Trophoblast cell (in vitro differentiated cells and primary cell): ENCODE measurements at regions not wholly inside any gene's neighbourhood (a gene's known extent, or its start where the extent isn't known, plus 50 kb on each side); places are given as distances from the start of the nearest gene placed in this dataset.
"Not testable (repeated sequence)": the region's sequence is repeated elsewhere in the genome, so short reads cannot be mapped to it uniquely, and the experiment has no call there.

Experiments
- DNase-seq, 2 donors: peaks; one replicate each; pipeline ENCODE4 v3.0.0-alpha.2; 2016
- H2AFZ ChIP-seq: 2 replicates; pipeline ENCODE4 v1.6.1; 2013; ENCODE audit warnings: low read length, moderate library complexity, mild to moderate bottlenecking; ENCODE audit not compliant: insufficient read depth, poor library complexity
- H2AK5ac ChIP-seq: 2 replicates; pipeline ENCODE4 v1.6.1; 2013; ENCODE audit warnings: mild to moderate bottlenecking, low read length
- H2BK120ac ChIP-seq: 2 replicates; pipeline ENCODE4 v1.6.1; 2013; ENCODE audit warnings: low read length, mild to moderate bottlenecking, moderate library complexity; ENCODE audit not compliant: insufficient read depth, poor library complexity
- H2BK12ac ChIP-seq: 2 replicates; pipeline ENCODE4 v1.6.1; 2013; ENCODE audit warnings: mild to moderate bottlenecking, low read length, moderate library complexity
- H2BK5ac ChIP-seq: 2 replicates; pipeline ENCODE4 v1.6.1; 2013; ENCODE audit warnings: low read length, low read depth, moderate library complexity, mild to moderate bottlenecking; ENCODE audit not compliant: poor library complexity
- H3K14ac ChIP-seq: 2 replicates; pipeline ENCODE4 v1.6.1; 2013; ENCODE audit warnings: mild to moderate bottlenecking, low read length
- H3K18ac ChIP-seq: 2 replicates; pipeline ENCODE4 v1.6.1; 2013; ENCODE audit warnings: mild to moderate bottlenecking, low read length
- H3K23ac ChIP-seq: 2 replicates; pipeline ENCODE4 v1.6.1; 2013; ENCODE audit warnings: low read length
- H3K27ac ChIP-seq: 2 replicates; pipeline ENCODE4 v1.5.1; 2013; ENCODE audit warnings: low read depth, mild to moderate bottlenecking, inconsistent platforms, low read length, moderate library complexity
- H3K27me3 ChIP-seq: 2 replicates; pipeline ENCODE4 v1.6.1; 2013; ENCODE audit warnings: inconsistent platforms, mild to moderate bottlenecking, low read length, moderate library complexity; ENCODE audit not compliant: insufficient read depth
- H3K36me3 ChIP-seq, 2 experiments: 1 replicate in 1 of 2; 2 replicates in 1 of 2; pipeline ENCODE4 v1.6.1; 2013; ENCODE audit warnings: low read length in 2 of 2, mild to moderate bottlenecking in 2 of 2, moderate library complexity in 1 of 2; ENCODE audit not compliant: insufficient read depth in 2 of 2, control insufficient read depth in 1 of 2
- H3K4ac ChIP-seq: 2 replicates; pipeline ENCODE4 v1.6.1; 2013; ENCODE audit warnings: low read depth, mild to moderate bottlenecking, low read length, moderate library complexity
- H3K4me1 ChIP-seq, 2 experiments: 1 replicate in 1 of 2; 2 replicates in 1 of 2; pipeline ENCODE4 v1.6.1; 2013; ENCODE audit warnings: low read length in 2 of 2, mild to moderate bottlenecking in 2 of 2, moderate library complexity in 1 of 2; ENCODE audit not compliant: insufficient read depth in 2 of 2, control insufficient read depth in 1 of 2
- H3K4me2 ChIP-seq: 2 replicates; pipeline ENCODE4 v1.6.1; 2013; ENCODE audit warnings: inconsistent platforms, mild to moderate bottlenecking, low read length, moderate library complexity
- H3K4me3 ChIP-seq: 2 replicates; pipeline ENCODE4 v1.5.1; 2013; ENCODE audit warnings: mild to moderate bottlenecking, low read depth, low read length, inconsistent platforms
- H3K79me1 ChIP-seq: one replicate; pipeline ENCODE4 v1.6.1; 2013; ENCODE audit warnings: low read length
- H3K79me2 ChIP-seq: 2 replicates; pipeline ENCODE4 v1.6.1; 2013; ENCODE audit warnings: low read length, mild to moderate bottlenecking; ENCODE audit not compliant: control insufficient read depth, insufficient read depth, poor library complexity
- H3K9ac ChIP-seq: 2 replicates; pipeline ENCODE4 v1.6.1; 2013; ENCODE audit warnings: mild to moderate bottlenecking, low read length
- H3K9me3 ChIP-seq: 2 replicates; pipeline ENCODE4 v1.6.1; 2013; ENCODE audit warnings: low read depth, mild to moderate bottlenecking, control low read depth, inconsistent platforms, low read length; ENCODE audit not compliant: insufficient read depth
- H4K12ac ChIP-seq: 2 replicates; pipeline ENCODE4 v1.6.1; 2013; ENCODE audit warnings: low read depth, mild to moderate bottlenecking, low read length, moderate library complexity
- H4K8ac ChIP-seq: 2 replicates; pipeline ENCODE4 v1.6.1; 2013; ENCODE audit warnings: low read depth, mild to moderate bottlenecking, low read length, moderate library complexity
- H4K91ac ChIP-seq: one replicate; pipeline ENCODE4 v1.6.1; 2013; ENCODE audit warnings: low read depth, mild to moderate bottlenecking, low read length, moderate library complexity
- WGBS: extraction: QIAGEN DNeasy Blood & Tissue Kit; methylation state at CpG from one replicate; pipeline ENCODE4 v1.1.7; 2013; ENCODE audit warnings: missing lambda C conversion rate; ENCODE audit not compliant: insufficient read length, insufficient coverage; ENCODE audit errors: extremely low coverage; 5-methylcytosine and 5-hydroxymethylcytosine counted together

GRCh38 chr4:117135634-117136354 is 50.4 kb upstream of the TRAM1L1 start:
- H4K91ac ChIP-seq = peak overlapping the region; percentile 51
- H3K9me3 ChIP-seq = no peaks in the 10 kb centered on the region

GRCh38 chr4:117137145-117137544 is 51.8 kb upstream of the TRAM1L1 start:
- H3K9ac ChIP-seq = no peak overlapping the region
- peak; percentile 53 to 71 for DNase-seq
- WGBS = no CpG with 5 or more reads among the region's 2 CpGs

More at GRCh38 chr4:117135634-117136354, 50.4 kb upstream of the TRAM1L1 start:
- H2BK120ac ChIP-seq = no peak overlapping the region
- H3K36me3 ChIP-seq = no peaks in the 10 kb centered on the region
- H3K79me1 ChIP-seq = peaks cover 3% of the 10 kb centered on the region
- H3K18ac ChIP-seq = peak overlapping the region; percentile 79
- no peaks in the 10 kb centered on the region for H3K79me2 ChIP-seq
- H2BK12ac ChIP-seq = peak overlapping the region; percentile 89
- peak overlapping the region; percentile 59 for H3K27ac ChIP-seq
- no peak overlapping the region for H4K12ac ChIP-seq
- no peak overlapping the region for H3K9ac ChIP-seq
- peak; percentile 49 to 84 for DNase-seq
- peaks cover 6 to 7% of the 10 kb centered on the region in 2 experiments for H3K4me1 ChIP-seq
- peak overlapping the region; percentile 52 for H2AK5ac ChIP-seq
- H3K23ac ChIP-seq = no peak overlapping the region
- H3K4me3 ChIP-seq = no peak overlapping the region
- no peak overlapping the region for H4K8ac ChIP-seq
- no peak overlapping the region for H3K4me2 ChIP-seq
- no peak overlapping the region for H3K4ac ChIP-seq
- no peaks in the 10 kb centered on the region for H3K27me3 ChIP-seq
- peak overlapping the region; percentile 54 for H2BK5ac ChIP-seq
- peak overlapping the region; percentile 62 for H3K14ac ChIP-seq
- no peak overlapping the region for H2AFZ ChIP-seq

GRCh38 chr4:117138732-117139131 is 53.4 kb upstream of the TRAM1L1 start:
- not testable (repeated sequence) for H2BK5ac ChIP-seq, H3K9ac ChIP-seq, H3K4me3 ChIP-seq, H4K12ac ChIP-seq, H2BK12ac ChIP-seq, H3K4me2 ChIP-seq, H3K79me1 ChIP-seq, H3K4ac ChIP-seq, H3K79me2 ChIP-seq, H4K8ac ChIP-seq, H3K23ac ChIP-seq, H2AK5ac ChIP-seq, H3K9me3 ChIP-seq, H3K4me1 ChIP-seq, DNase-seq, H3K14ac ChIP-seq, H3K36me3 ChIP-seq, H3K27me3 ChIP-seq, H4K91ac ChIP-seq, H3K27ac ChIP-seq, H2BK120ac ChIP-seq, H3K18ac ChIP-seq, H2AFZ ChIP-seq
- no CpG with 5 or more reads among the region's 3 CpGs for WGBS

More at GRCh38 chr4:117137145-117137544, 51.8 kb upstream of the TRAM1L1 start:
- Histone ChIP-seq H4K91ac (no peak overlapping the region), H3K14ac (no peak overlapping the region), H3K27me3 (no peaks in the 10 kb centered on the region), H3K23ac (no peak overlapping the region), H3K36me3 (no peaks in the 10 kb centered on the region), H3K4ac (no peak overlapping the region), H3K27ac (no peak overlapping the region), H3K18ac (no peak overlapping the region), H4K8ac (no peak overlapping the region), H3K4me3 (no peak overlapping the region), H2BK5ac (no peak overlapping the region), H2AFZ (no peak overlapping the region), H3K79me1 (peaks cover 3% of the 10 kb centered on the region), H3K4me2 (no peak overlapping the region), H2BK12ac (no peak overlapping the region), H2BK120ac (no peak overlapping the region), H3K9me3 (no peaks in the 10 kb centered on the region), H3K79me2 (no peaks in the 10 kb centered on the region), H2AK5ac (no peak overlapping the region), H3K4me1 (peaks cover 6 to 7% of the 10 kb centered on the region in 2 experiments), H4K12ac (no peak overlapping the region)

- no peak for DNase-seq
- H3K79me1 ChIP-seq = no peaks in the 10 kb centered on the region
- no peak overlapping the region for H2BK12ac ChIP-seq
- peaks cover 5% of the 10 kb centered on the region for H3K9me3 ChIP-seq
- no peaks in the 10 kb centered on the region for H3K79me2 ChIP-seq
- H4K8ac ChIP-seq = no peak overlapping the region
- WGBS = no CpG with 5 or more reads among the region's 6 CpGs
- H2BK5ac ChIP-seq = no peak overlapping the region
- no peaks in the 10 kb centered on the region for H3K36me3 ChIP-seq
- H3K18ac ChIP-seq = no peak overlapping the region
- no peak overlapping the region for H2BK120ac ChIP-seq
- no peak overlapping the region for H3K4ac ChIP-seq
- H3K27ac ChIP-seq = no peak overlapping the region
- H2AK5ac ChIP-seq = no peak overlapping the region
- no peak overlapping the region for H2AFZ ChIP-seq
- H3K14ac ChIP-seq = no peak overlapping the region
- H3K23ac ChIP-seq = no peak overlapping the region
- no peaks in the 10 kb centered on the region for H3K27me3 ChIP-seq
- no peak overlapping the region for H4K91ac ChIP-seq
- no peak overlapping the region for H3K4me3 ChIP-seq
- H3K4me2 ChIP-seq = no peak overlapping the region
- H3K4me1 ChIP-seq = no peaks in the 10 kb centered on the region
- no peak overlapping the region for H4K12ac ChIP-seq
- H3K9ac ChIP-seq = no peak overlapping the region
Observed at GRCh38 chr4:117154251-117154650, 68.9 kb upstream of the TRAM1L1 start.
